NB4 (cell line): ENCODE measurements at regions not wholly inside any gene's neighbourhood (a gene's known extent, or its start where the extent isn't known, plus 50 kb on each side); places are given as distances from the start of the nearest gene placed in this dataset.

ENCODE experiments used
- CTCF ChIP-seq: IDR thresholded peaks from one replicate; pipeline ENCODE4 v1.5.1; 2012; ENCODE audit warnings: low read depth, low read length
- POLR2A ChIP-seq: IDR thresholded peaks from 2 replicates; pipeline ENCODE4 v1.6.1; 2011; ENCODE audit warnings: mild to moderate bottlenecking; ENCODE audit not compliant: insufficient read length; ENCODE audit errors: extremely low read depth

- no peak for TF ChIP-seq POLR2A
- no peak for TF ChIP-seq CTCF
Observed at GRCh38 chr4:57550198-57550597, 440.0 kb upstream of the IGFBP7 start.
